ENCODE measurements at regions not wholly inside any gene's neighbourhood (a gene's known extent, or its start where the extent isn't known, plus 50 kb on each side); places are given as distances from the start of the nearest gene placed in this dataset.

GRCh38 chr7:22002726-22003125 is 57.0 kb upstream of the CDCA7L start:
- DNase-seq = no peak

- peak in 1 of 2 experiments; percentile 6 for DNase-seq
Observed at GRCh38 chr7:22001345-22002004, 55.8 kb upstream of the CDCA7L start.

GRCh38 chr7:21999896-22000295 is 54.2 kb upstream of the CDCA7L start:
- no peak for DNase-seq

GRCh38 chr7:21996641-21997040 is 50.9 kb upstream of the CDCA7L start:
- no peak for DNase-seq
